AG04450 (cell line): ENCODE measurements at regions not wholly inside any gene's neighbourhood (a gene's known extent, or its start where the extent isn't known, plus 50 kb on each side); places are given as distances from the start of the nearest gene placed in this dataset.

Experiments used
- CTCF ChIA-PET: fragments of 300-600, 350-600 bp; formaldehyde crosslinking; extraction: SDS; loops from one replicate; lab custom pipeline; 2022; ENCODE audit warnings: antibody characterized with exemption, inconsistent platforms; lab: Charles Lee
- POLR2A ChIA-PET: fragments of 350-600 bp; formaldehyde crosslinking; extraction: SDS; loops from one replicate; lab custom pipeline; 2021; ENCODE audit warnings: antibody characterized with exemption, inconsistent platforms; lab: Yijun Ruan, JAX
- DNase-seq: peaks from one replicate; pipeline ENCODE4 v3.0.0-alpha.2; 2011; ENCODE audit warnings: low read depth, low spot score
- H3K27ac ChIP-seq: one replicate; pipeline ENCODE4 v1.5.1; 2012; ENCODE audit warnings: low read depth, low read length, control low read depth
- H3K27me3 ChIP-seq: one replicate; pipeline ENCODE4 v1.6.0; 2012; ENCODE audit warnings: low read length; ENCODE audit not compliant: control insufficient read depth, insufficient read depth
- H3K4me3 ChIP-seq: 2 replicates; pipeline ENCODE4 v1.5.1; 2011; ENCODE audit warnings: mild to moderate bottlenecking, low read depth, low read length, control low read depth
- H3K9me3 ChIP-seq: 2 replicates; pipeline ENCODE4 v1.5.1; 2012; ENCODE audit warnings: low read length; ENCODE audit not compliant: control insufficient read depth, insufficient read depth
- CTCF ChIP-seq: IDR thresholded peaks from 2 replicates; pipeline ENCODE4 v1.5.1; 2011; ENCODE audit warnings: low read depth, low read length, control low read depth, inconsistent platforms

GRCh38 chr4:11497212-11497806, 68.6 kb upstream of the HS3ST1 start:
- POLR2A ChIA-PET = no interaction called here
- DNase-seq = no peak
- H3K27ac ChIP-seq = no peak overlapping the region
- peaks cover 3% of the 10 kb centered on the region for H3K27me3 ChIP-seq
- CTCF ChIA-PET = no interaction called here
- no peak overlapping the region for H3K4me3 ChIP-seq
- TF ChIP-seq CTCF = no peak
- H3K9me3 ChIP-seq = no peaks in the 10 kb centered on the region; the same call in 1 of the 2 replicates

- POLR2A ChIA-PET = no interaction called here
- TF ChIP-seq CTCF = no peak
- DNase-seq = no peak
- CTCF ChIA-PET = no interaction called here
- H3K27ac ChIP-seq = no peak overlapping the region
- H3K4me3 ChIP-seq = no peak overlapping the region
- H3K9me3 ChIP-seq = no peaks in the 10 kb centered on the region; the same call in 1 of the 2 replicates
- H3K27me3 ChIP-seq = peaks cover 3% of the 10 kb centered on the region
Measured at GRCh38 chr4:11496351-11496829, 67.7 kb upstream of the HS3ST1 start.

- DNase-seq = no peak
- ChIA-PET POLR2A (no interaction called here), CTCF (no interaction called here)
- Histone ChIP-seq H3K9me3 (no peaks in the 10 kb centered on the region; the same call in 1 of the 2 replicates), H3K27me3 (peaks cover 3% of the 10 kb centered on the region), H3K27ac (no peak overlapping the region), H3K4me3 (no peak overlapping the region)
- TF ChIP-seq CTCF = no peak
Measured at GRCh38 chr4:11495818-11496217, 67.1 kb upstream of the HS3ST1 start.

GRCh38 chr4:11495291-11495690, 66.6 kb upstream of the HS3ST1 start:
- no peaks in the 10 kb centered on the region; the same call in 1 of the 2 replicates for H3K9me3 ChIP-seq
- ChIA-PET POLR2A (no interaction called here), CTCF (no interaction called here)
- H3K27ac ChIP-seq = no peak overlapping the region
- DNase-seq = no peak
- no peak overlapping the region for H3K4me3 ChIP-seq
- no peak for TF ChIP-seq CTCF
- H3K27me3 ChIP-seq = peaks cover 3% of the 10 kb centered on the region

GRCh38 chr4:11494232-11494631, 65.5 kb upstream of the HS3ST1 start:
- no peak for DNase-seq
- Histone ChIP-seq H3K9me3 (no peaks in the 10 kb centered on the region; the same call in 1 of the 2 replicates), H3K27ac (no peak overlapping the region), H3K4me3 (no peak overlapping the region), H3K27me3 (peaks cover 3% of the 10 kb centered on the region)
- CTCF ChIA-PET = no interaction called here
- no peak for TF ChIP-seq CTCF
- POLR2A ChIA-PET = no interaction called here
